M059J (cell line): ENCODE measurements at regions not wholly inside any gene's neighbourhood (a gene's known extent, or its start where the extent isn't known, plus 50 kb on each side); places are given as distances from the start of the nearest gene placed in this dataset.
A peak's percentile ranks its signal among the peaks of the same experiment; 100 is the strongest.

Experiments
- DNase-seq: peaks from one replicate; pipeline ENCODE4 v3.0.0-alpha.2; 2012; ENCODE audit warnings: low read depth

- DNase-seq: no peak
Observed at GRCh38 chr2:19748073-19748375, 153.8 kb downstream of the TTC32 start.

- DNase-seq: no peak
Observed at GRCh38 chr2:19747310-19748072, 154.3 kb downstream of the TTC32 start.

- no peak for DNase-seq
Observed at GRCh38 chr2:19746611-19747309, 155.0 kb downstream of the TTC32 start.

GRCh38 chr2:19746137-19746600 is 155.6 kb downstream of the TTC32 start:
- no peak for DNase-seq

- DNase-seq: no peak
Observed at GRCh38 chr2:19745318-19746136, 156.3 kb downstream of the TTC32 start.

GRCh38 chr2:19744456-19745199 is 157.2 kb downstream of the TTC32 start:
- no peak for DNase-seq

- no peak for DNase-seq
Observed at GRCh38 chr2:19743641-19744040, 158.1 kb downstream of the TTC32 start.

- DNase-seq: no peak
Observed at GRCh38 chr2:19742872-19743271, 158.9 kb downstream of the TTC32 start.

GRCh38 chr2:19739256-19739655 is 162.5 kb downstream of the TTC32 start:
- DNase-seq: no peak

GRCh38 chr2:19738707-19739106 is 163.1 kb downstream of the TTC32 start:
- DNase-seq: peak; percentile 48

- DNase-seq: no peak
Observed at GRCh38 chr2:19736191-19736831, 165.5 kb downstream of the TTC32 start.

- DNase-seq: peak; percentile 89
Observed at GRCh38 chr2:19733951-19734425, 167.8 kb downstream of the TTC32 start.

GRCh38 chr2:19733390-19733789 is 168.4 kb downstream of the TTC32 start:
- DNase-seq: no peak

- DNase-seq: no peak
Observed at GRCh38 chr2:19732255-19732654, 169.5 kb downstream of the TTC32 start.

- no peak for DNase-seq
Observed at GRCh38 chr2:19731515-19731914, 170.3 kb downstream of the TTC32 start.

- DNase-seq: no peak
Observed at GRCh38 chr2:19731037-19731436, 170.7 kb downstream of the TTC32 start.

- DNase-seq: no peak
Observed at GRCh38 chr2:19728125-19728524, 173.7 kb downstream of the TTC32 start.

- DNase-seq: no peak
Observed at GRCh38 chr2:19725392-19725791, 176.4 kb downstream of the TTC32 start.

GRCh38 chr2:19723021-19723420 is 178.8 kb downstream of the TTC32 start:
- no peak for DNase-seq

GRCh38 chr2:19722531-19722971 is 179.2 kb downstream of the TTC32 start:
- no peak for DNase-seq

- no peak for DNase-seq
Observed at GRCh38 chr2:19720306-19720705, 181.5 kb downstream of the TTC32 start.
